K562 (cell line): ENCODE measurements at regions not wholly inside any gene's neighbourhood (a gene's known extent, or its start where the extent isn't known, plus 50 kb on each side); places are given as distances from the start of the nearest gene placed in this dataset.

ENCODE experiments used
- ATAC-seq: fragments of 200-7000 bp; cut with Tn5 transposase; 3 replicates; pipeline ENCODE4 v1.9.1; 2020; ENCODE audit warnings: moderate library complexity
- BruUV-seq: library from RNA; stranded (reverse); fragments of 400-500 nt; replicated peaks from 2 replicates; lab custom pipeline; 2021; lab: Mats Ljungman, UMichigan
- CTCF ChIA-PET: fragments of 300-600 bp; formaldehyde crosslinking; extraction: SDS; loops from one replicate; lab custom pipeline; 2021; ENCODE audit warnings: low intra/inter-chr PET ratio; lab: Yijun Ruan, JAX
- POLR2A ChIA-PET: fragments of 300-600, 350-650 bp; sonication (Branson Sonifier 250); formaldehyde crosslinking; extraction: SDS; loops from one replicate; lab custom pipeline; 2021; ENCODE audit warnings: antibody characterized with exemption, inconsistent platforms; lab: Yijun Ruan, JAX
- DNase-seq, 4 experiments: peaks; one replicate each; pipeline versions ENCODE4 v3.0.0 to v3.0.0-alpha.2; 2011 to 2018; ENCODE audit warnings: low spot score in 3 of 4, mixed read lengths in 3 of 4; ENCODE audit errors: extremely low read depth in 1 of 4
- FAIRE-seq: peaks from 2 replicates; lab custom pipeline; 2011; peaks lifted over from hg19 to GRCh38; lab: Jason Lieb, UNC
- H2AFZ ChIP-seq: 2 replicates; pipeline ENCODE4 v1.6.0; 2011; ENCODE audit warnings: low read depth, low read length, control low read depth, inconsistent platforms
- H3K27ac ChIP-seq: fragments of 200-600 bp; 3 replicates; pipeline ENCODE4 v1.8.0; 2011; ENCODE audit warnings: low read depth, mild to moderate bottlenecking, control low read depth, inconsistent platforms, low read length, moderate library complexity, mixed read lengths; ENCODE audit errors: extremely low read depth
- H3K27me3 ChIP-seq, 2 experiments: fragments of 300-600 bp in 1 of 2; 2 replicates in 1 of 2; 3 replicates in 1 of 2; pipeline versions ENCODE4 v1.6.0 to v1.8.0; 2011; ENCODE audit warnings: inconsistent platforms in 2 of 2, low read length in 2 of 2, mild to moderate bottlenecking in 1 of 2, mixed read lengths in 1 of 2, moderate library complexity in 1 of 2; ENCODE audit not compliant: control insufficient read depth in 2 of 2, insufficient read depth in 2 of 2
- H3K36me3 ChIP-seq: fragments of 300-600 bp; 3 replicates; pipeline ENCODE4 v1.8.0; 2011; ENCODE audit warnings: mild to moderate bottlenecking, low read length, inconsistent platforms; ENCODE audit not compliant: control insufficient read depth, insufficient read depth
- H3K4me1 ChIP-seq, 2 experiments: fragments of 200-600 bp in 1 of 2; replicated peaks in 1 of 2; 2 replicates in 1 of 2; 3 replicates in 1 of 2; pipeline versions ENCODE4 v1.5.1 to v1.8.0; 2011; ENCODE audit warnings: inconsistent platforms in 2 of 2, low read length in 2 of 2, mild to moderate bottlenecking in 1 of 2, mixed read lengths in 1 of 2, moderate library complexity in 1 of 2; ENCODE audit not compliant: control insufficient read depth in 2 of 2, insufficient read depth in 2 of 2
- H3K4me2 ChIP-seq: 2 replicates; pipeline ENCODE4 v1.6.1; 2011; ENCODE audit warnings: low read length, control low read depth, inconsistent platforms, mixed read lengths; ENCODE audit not compliant: insufficient read depth
- H3K4me3 ChIP-seq: fragments of 200-600 bp; sonication (generic), shearing (Covaris generic); 2 replicates; pipeline ENCODE4 v1.5.1; 2016; ENCODE audit warnings: control low read depth, inconsistent platforms
- H3K79me2 ChIP-seq: fragments of 200-600 bp; 3 replicates; pipeline ENCODE4 v1.8.0; 2011; ENCODE audit warnings: low read length, inconsistent platforms; ENCODE audit not compliant: control insufficient read depth, insufficient read depth
- H3K9ac ChIP-seq, 2 experiments: 2 replicates each; pipeline versions ENCODE4 v1.6.0 to v1.6.1; 2011; ENCODE audit warnings: low read depth in 2 of 2, low read length in 2 of 2, control low read depth in 1 of 2, inconsistent platforms in 1 of 2, mild to moderate bottlenecking in 1 of 2, mixed read lengths in 1 of 2; ENCODE audit not compliant: insufficient read depth in 1 of 2
- H3K9me1 ChIP-seq: one replicate; pipeline ENCODE4 v1.6.0; 2011; ENCODE audit warnings: inconsistent platforms, mild to moderate bottlenecking, low read length, moderate library complexity; ENCODE audit not compliant: control insufficient read depth, insufficient read depth
- H3K9me3 ChIP-seq: replicated peaks from 2 replicates; pipeline ENCODE4 v1.5.1; 2011; ENCODE audit warnings: low read depth, low read length, inconsistent platforms; ENCODE audit not compliant: control insufficient read depth, insufficient read depth
- H4K20me1 ChIP-seq: replicated peaks from 2 replicates; pipeline ENCODE4 v1.6.1; 2011; ENCODE audit warnings: low read length, inconsistent platforms, mixed read lengths; ENCODE audit not compliant: control insufficient read depth, insufficient read depth
- CREM ChIP-seq: IDR thresholded peaks from 2 replicates; pipeline ENCODE4 v1.6.1; 2014; ENCODE audit warnings: antibody characterized with exemption, low read depth
- EWSR1 ChIP-seq: fragments of 450-650 bp; IDR thresholded peaks from 2 replicates; pipeline ENCODE4 v1.6.1; 2018; ENCODE audit warnings: borderline replicate concordance, mild to moderate bottlenecking, low read depth, moderate library complexity; ENCODE audit not compliant: partially characterized antibody
- FOXP1 ChIP-seq: sonication (generic); formaldehyde crosslinking; IDR thresholded peaks from 2 replicates; pipeline ENCODE4 v1.8.0; 2022; ENCODE audit warnings: mild to moderate bottlenecking, missing genetic modification reagents
- KAT8 ChIP-seq: fragments of 450-650 bp; IDR thresholded peaks from 2 replicates; pipeline ENCODE4 v1.6.1; 2016; ENCODE audit warnings: low read depth, mild to moderate bottlenecking
- MECOM ChIP-seq: fragments of 250-450 bp; sonication (Bioruptor Pico); IDR thresholded peaks from 2 replicates; pipeline ENCODE4 v1.8.0; 2022; ENCODE audit warnings: inconsistent platforms
- SRSF3 ChIP-seq: fragments of 200-400 bp; formaldehyde crosslinking; IDR thresholded peaks from 2 replicates; pipeline ENCODE4 v1.6.1; 2016; ENCODE audit warnings: mild to moderate bottlenecking, low read length, moderate library complexity; ENCODE audit not compliant: insufficient read depth
- ZNF282 ChIP-seq: sonication (generic); formaldehyde crosslinking; IDR thresholded peaks from 2 replicates; pipeline ENCODE4 v1.8.1; 2023; ENCODE audit warnings: missing genetic modification reagents
- ZNF41 ChIP-seq: fragments of 250-450 bp; sonication (Bioruptor Pico); conservative IDR thresholded peaks from 2 replicates; pipeline ENCODE4 v1.4.0; 2020; ENCODE audit warnings: mild to moderate bottlenecking
- WGBS: fragments of 100-300 bp; shearing (Covaris generic); methylation state at CpG from one replicate; pipeline ENCODE4 v1.1.6; 2016; ENCODE audit warnings: low coverage, mixed read lengths; ENCODE audit not compliant: insufficient coverage; ENCODE audit errors: missing lambda C conversion rate; 5-methylcytosine and 5-hydroxymethylcytosine counted together
- in situ Hi-C: fragments of 300-500 bp; cut with MboI; formaldehyde crosslinking; loops from 4 replicates; pipeline ENCODE4 v1.15.0; 2018; ENCODE audit warnings: inconsistent platforms, mixed read lengths
- intact Hi-C: fragments of 100-400 bp; cut with micrococcal nuclease; formaldehyde crosslinking; loops from 2 replicates; pipeline ENCODE4 v1.14.2; 2022
- TF ChIP-seq, protein P1 (sequence below): sonication (generic); formaldehyde crosslinking; IDR thresholded peaks from 2 replicates; pipeline ENCODE4 v1.8.0; 2023; ENCODE audit warnings: mild to moderate bottlenecking, missing genetic modification reagents

- intact Hi-C loops, result no loop called here
- H3K9me3 ChIP-seq, result no peaks in the 10 kb centered on the region
- no peak overlapping the region for H3K4me3 ChIP-seq
- ChIA-PET CTCF (no interaction called here), POLR2A (no interaction called here)
- no TSS peak for BruUV-seq
- TF ChIP-seq ZNF282, result no peak
- no peaks in the 10 kb centered on the region for H3K4me1 ChIP-seq
- ATAC-seq, result no peak
- DNase-seq, result no peak
- no peaks in the 10 kb centered on the region for H3K27me3 ChIP-seq
- no peak overlapping the region for H3K4me2 ChIP-seq
- 0% methylated on average over 1 of the region's 1 CpG for WGBS
- in situ Hi-C loops, result no loop called here
- FAIRE-seq, result no peak
- no peaks in the 10 kb centered on the region for H3K9me1 ChIP-seq
- no peak overlapping the region for H2AFZ ChIP-seq
- H3K9ac ChIP-seq, result no peak overlapping the region
- H3K27ac ChIP-seq, result no peak overlapping the region
- H3K36me3 ChIP-seq, result no peaks in the 10 kb centered on the region
- H3K79me2 ChIP-seq, result no peaks in the 10 kb centered on the region
- no peaks in the 10 kb centered on the region for H4K20me1 ChIP-seq
These were observed 1262.8 kb upstream of the CDH8 start for GRCh38 chr16:63298993-63299392.

DNA sequence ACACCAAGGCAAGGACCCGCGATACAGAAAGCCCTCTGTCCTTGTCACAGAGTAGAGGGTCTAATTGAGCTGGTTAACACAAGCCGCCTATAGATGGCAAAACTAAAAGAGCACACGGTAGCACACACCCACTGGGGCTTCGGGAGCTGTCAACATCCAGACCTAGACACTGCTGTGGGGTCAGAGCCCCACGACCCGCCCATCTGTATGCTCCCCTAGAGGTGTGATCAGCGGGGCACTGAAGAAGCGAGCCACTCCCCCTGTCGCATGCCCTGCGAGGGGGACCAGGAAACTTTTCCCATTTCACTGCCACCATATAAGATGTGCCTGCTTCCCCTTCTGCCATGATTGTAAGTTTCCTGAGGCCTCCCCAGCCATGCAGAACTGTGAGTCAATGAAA is 1255.8 kb upstream of the CDH8 start:
- H2AFZ ChIP-seq, result no peak overlapping the region
- H3K27ac ChIP-seq, result no peak overlapping the region
- no peaks in the 10 kb centered on the region for H3K36me3 ChIP-seq
- H3K79me2 ChIP-seq, result no peaks in the 10 kb centered on the region
- in situ Hi-C loops (no loop called here), intact Hi-C loops (no loop called here)
- CTCF ChIA-PET, result no interaction called here
- H4K20me1 ChIP-seq, result no peaks in the 10 kb centered on the region
- H3K9me1 ChIP-seq, result no peaks in the 10 kb centered on the region
- no peak overlapping the region for H3K4me3 ChIP-seq
- no peaks in the 10 kb centered on the region for H3K4me1 ChIP-seq
- H3K27me3 ChIP-seq, result no peaks in the 10 kb centered on the region
- DNase-seq (no peak), FAIRE-seq (no peak), ATAC-seq (no peak)
- H3K4me2 ChIP-seq, result no peak overlapping the region
- POLR2A ChIA-PET, result no interaction called here
- no peak for TF ChIP-seq SRSF3
- TF ChIP-seq FOXP1 (CRISPR knock-in tag), result no peak
- TF ChIP-seq, protein P1, sequence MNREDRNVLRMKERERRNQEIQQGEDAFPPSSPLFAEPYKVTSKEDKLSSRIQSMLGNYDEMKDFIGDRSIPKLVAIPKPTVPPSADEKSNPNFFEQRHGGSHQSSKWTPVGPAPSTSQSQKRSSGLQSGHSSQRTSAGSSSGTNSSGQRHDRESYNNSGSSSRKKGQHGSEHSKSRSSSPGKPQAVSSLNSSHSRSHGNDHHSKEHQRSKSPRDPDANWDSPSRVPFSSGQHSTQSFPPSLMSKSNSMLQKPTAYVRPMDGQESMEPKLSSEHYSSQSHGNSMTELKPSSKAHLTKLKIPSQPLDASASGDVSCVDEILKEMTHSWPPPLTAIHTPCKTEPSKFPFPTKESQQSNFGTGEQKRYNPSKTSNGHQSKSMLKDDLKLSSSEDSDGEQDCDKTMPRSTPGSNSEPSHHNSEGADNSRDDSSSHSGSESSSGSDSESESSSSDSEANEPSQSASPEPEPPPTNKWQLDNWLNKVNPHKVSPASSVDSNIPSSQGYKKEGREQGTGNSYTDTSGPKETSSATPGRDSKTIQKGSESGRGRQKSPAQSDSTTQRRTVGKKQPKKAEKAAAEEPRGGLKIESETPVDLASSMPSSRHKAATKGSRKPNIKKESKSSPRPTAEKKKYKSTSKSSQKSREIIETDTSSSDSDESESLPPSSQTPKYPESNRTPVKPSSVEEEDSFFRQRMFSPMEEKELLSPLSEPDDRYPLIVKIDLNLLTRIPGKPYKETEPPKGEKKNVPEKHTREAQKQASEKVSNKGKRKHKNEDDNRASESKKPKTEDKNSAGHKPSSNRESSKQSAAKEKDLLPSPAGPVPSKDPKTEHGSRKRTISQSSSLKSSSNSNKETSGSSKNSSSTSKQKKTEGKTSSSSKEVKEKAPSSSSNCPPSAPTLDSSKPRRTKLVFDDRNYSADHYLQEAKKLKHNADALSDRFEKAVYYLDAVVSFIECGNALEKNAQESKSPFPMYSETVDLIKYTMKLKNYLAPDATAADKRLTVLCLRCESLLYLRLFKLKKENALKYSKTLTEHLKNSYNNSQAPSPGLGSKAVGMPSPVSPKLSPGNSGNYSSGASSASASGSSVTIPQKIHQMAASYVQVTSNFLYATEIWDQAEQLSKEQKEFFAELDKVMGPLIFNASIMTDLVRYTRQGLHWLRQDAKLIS, result no peak
- no peak for TF ChIP-seq CREM
- no peak for TF ChIP-seq EWSR1
- TF ChIP-seq MECOM, result no peak
- no peak for TF ChIP-seq KAT8
- TF ChIP-seq ZNF41 (CRISPR knock-in tag), result no peak
- H3K9ac ChIP-seq, result no peak overlapping the region
- under 1% methylated on average over 11 of the region's 11 CpGs for WGBS
- BruUV-seq, result no TSS peak
- no peaks in the 10 kb centered on the region for H3K9me3 ChIP-seq
